ENCODE measurements at regions not wholly inside any gene's neighbourhood (a gene's known extent, or its start where the extent isn't known, plus 50 kb on each side); places are given as distances from the start of the nearest gene placed in this dataset.

DNA sequence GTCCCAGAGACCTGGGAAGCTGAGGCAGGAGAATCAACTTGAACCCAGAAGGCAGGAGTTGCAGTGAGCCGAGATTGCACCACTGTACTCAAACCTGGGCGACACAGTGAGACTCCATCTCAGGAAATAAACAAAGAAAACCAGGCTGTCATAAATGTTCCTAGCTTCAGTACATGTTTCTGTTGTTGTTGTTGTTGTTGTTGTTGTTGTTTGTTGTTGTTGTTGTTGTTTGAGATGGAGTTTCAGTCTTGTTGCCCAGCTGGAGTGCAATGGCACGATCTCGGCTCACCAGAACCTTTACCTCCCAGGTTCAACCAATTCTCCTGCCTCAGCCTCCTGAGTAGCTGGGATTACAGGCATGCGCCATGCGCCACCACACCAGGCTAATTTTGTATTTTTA lies 452.5 kb downstream of the HS3ST3B1 start:
- TF ChIP-seq POLR2A (IDR thresholded peaks at IDR 0.05; ENCODE audit: low read length), result no peak
- TF ChIP-seq GATA1 (IDR thresholded peaks at IDR 0.05; ENCODE audit: low read depth, low read length), result no peak
